GM23248 (cell line): ENCODE measurements at regions not wholly inside any gene's neighbourhood (a gene's known extent, or its start where the extent isn't known, plus 50 kb on each side); places are given as distances from the start of the nearest gene placed in this dataset.
"Not testable (repeated sequence)": the region's sequence is repeated elsewhere in the genome, so short reads cannot be mapped to it uniquely, and the experiment has no call there.

Experiments used
- EZH2 ChIP-seq: fragments of 200-600 bp; sonication (generic); IDR thresholded peaks from 2 replicates; pipeline ENCODE4 v1.6.1; 2018; ENCODE audit warnings: antibody characterized with exemption, mild to moderate bottlenecking; ENCODE audit not compliant: insufficient read depth, poor library complexity, severe bottlenecking
- EZH2phosphoT487 ChIP-seq: fragments of 200-600 bp; sonication (generic); IDR thresholded peaks from 2 replicates; pipeline ENCODE4 v1.6.1; 2018; ENCODE audit warnings: antibody characterized with exemption, moderate library complexity, mild to moderate bottlenecking, low read depth; ENCODE audit not compliant: insufficient read depth

GRCh38 chrX:3920424-3921017 lies 207.1 kb upstream of the PRKX start:
- not testable (repeated sequence) for TF ChIP-seq EZH2, EZH2phosphoT487
